ENCODE measurements at regions not wholly inside any gene's neighbourhood (a gene's known extent, or its start where the extent isn't known, plus 50 kb on each side); places are given as distances from the start of the nearest gene placed in this dataset.
A peak's percentile ranks its signal among the peaks of the same experiment; 100 is the strongest.
"Not testable (repeated sequence)": the region's sequence is repeated elsewhere in the genome, so short reads cannot be mapped to it uniquely, and the experiment has no call there.

- no peak for TF ChIP-seq CTCF (conservative IDR thresholded peaks at IDR 0.05; ENCODE audit: low read length)
- no peak overlapping the region for H3K4me3 ChIP-seq (ENCODE audit: low read length)
- no peak for DNase-seq (ENCODE audit: low read depth)
Measured at GRCh38 chr10:61020420-61021158, 76.6 kb upstream of the RHOBTB1 start.

- H3K4me3 ChIP-seq (ENCODE audit: low read length), result no peak overlapping the region
- TF ChIP-seq CTCF (conservative IDR thresholded peaks at IDR 0.05; ENCODE audit: low read length), result no peak
- no peak for DNase-seq (ENCODE audit: low read depth)
Measured at GRCh38 chr10:61018146-61018545, 74.2 kb upstream of the RHOBTB1 start.

GRCh38 chr10:61016630-61017029 is 72.6 kb upstream of the RHOBTB1 start:
- no peak for DNase-seq (ENCODE audit: low read depth)
- no peak for TF ChIP-seq CTCF (conservative IDR thresholded peaks at IDR 0.05; ENCODE audit: low read length)

GRCh38 chr10:61016007-61016406 is 72.0 kb upstream of the RHOBTB1 start:
- TF ChIP-seq CTCF (conservative IDR thresholded peaks at IDR 0.05; ENCODE audit: low read length), result no peak
- H3K4me3 ChIP-seq (ENCODE audit: low read length), result no peak overlapping the region
- DNase-seq (ENCODE audit: low read depth), result no peak

More at GRCh38 chr10:61016630-61017029, 72.6 kb upstream of the RHOBTB1 start:
- no peak overlapping the region for H3K4me3 ChIP-seq (ENCODE audit: low read length)

GRCh38 chr10:61010863-61011262 is 66.9 kb upstream of the RHOBTB1 start:
- no peak for DNase-seq (ENCODE audit: low read depth)

GRCh38 chr10:61003069-61003468 is 59.1 kb upstream of the RHOBTB1 start:
- H3K4me3 ChIP-seq (ENCODE audit: low read length); DNase-seq (ENCODE audit: low read depth): not testable (repeated sequence)

More at GRCh38 chr10:61010863-61011262, 66.9 kb upstream of the RHOBTB1 start:
- H3K4me3 ChIP-seq (ENCODE audit: low read length), result no peak overlapping the region
- no peak for TF ChIP-seq CTCF (conservative IDR thresholded peaks at IDR 0.05; ENCODE audit: low read length)

- no peak for DNase-seq (ENCODE audit: low read depth)
- TF ChIP-seq CTCF (conservative IDR thresholded peaks at IDR 0.05; ENCODE audit: low read length), result no peak
- peak overlapping the region; percentile 26; the same call in 1 of the 2 replicates for H3K4me3 ChIP-seq (ENCODE audit: low read length)
Measured at GRCh38 chr10:61001731-61002122, 57.7 kb upstream of the RHOBTB1 start.

Measured in AG10803 (cell line).